Breast epithelium (tissue), 4 donors: ENCODE measurements at regions not wholly inside any gene's neighbourhood (a gene's known extent, or its start where the extent isn't known, plus 50 kb on each side); places are given as distances from the start of the nearest gene placed in this dataset.

ENCODE experiments used
- DNase-seq, 2 donors: peaks; one replicate each; pipeline ENCODE4 v3.0.0-alpha.2; 2019; ENCODE audit warnings: low spot score in 2 of 2
- H3K27ac ChIP-seq, 2 donors: fragments of 200-600 bp; sonication (generic) in 1 of 2; one replicate each; pipeline ENCODE4 v1.5.1; 2016 to 2019; ENCODE audit warnings: mild to moderate bottlenecking in 1 of 2
- H3K27me3 ChIP-seq, 2 donors: fragments of 200-600 bp; sonication (generic) in 1 of 2; one replicate each; pipeline versions ENCODE4 v1.5.1 to v1.6.0; 2017 to 2019; ENCODE audit warnings: control low read depth in 1 of 2, mild to moderate bottlenecking in 1 of 2
- H3K36me3 ChIP-seq: fragments of 200-600 bp; one replicate; pipeline ENCODE4 v1.5.1; 2019
- H3K4me1 ChIP-seq, 2 donors: fragments of 200-600 bp; sonication (generic); one replicate each; pipeline ENCODE4 v1.5.1; 2016 to 2019; ENCODE audit warnings: control low read depth in 1 of 2
- H3K4me3 ChIP-seq, 3 donors: fragments of 200-600 bp; sonication (generic); 1 replicate in 2 of 3; 2 replicates in 1 of 3; pipeline ENCODE4 v1.5.1; 2016 to 2019; ENCODE audit warnings: mild to moderate bottlenecking in 3 of 3, moderate library complexity in 2 of 3
- H3K9me3 ChIP-seq, 2 donors: fragments of 200-600 bp; sonication (generic) in 1 of 2; one replicate each; pipeline ENCODE4 v1.5.1; 2016 to 2019; ENCODE audit warnings: control low read depth in 1 of 2
- POLR2A ChIP-seq: fragments of 450-650 bp; IDR thresholded peaks from one replicate; pipeline ENCODE4 v1.6.1; 2016; ENCODE audit warnings: antibody characterized with exemption, mild to moderate bottlenecking, moderate library complexity
- POLR2AphosphoS5 ChIP-seq, 3 donors: sonication (generic); formaldehyde crosslinking; IDR thresholded peaks; one replicate each; pipeline ENCODE4 v1.6.1; 2017; ENCODE audit warnings: antibody characterized with exemption in 3 of 3
- intact Hi-C: fragments of 100-400 bp; cut with DNase I; formaldehyde crosslinking; loops from one replicate; pipeline ENCODE4 v1.15.1; 2023; ENCODE audit warnings: low total_unique reads
- TF ChIP-seq, protein P1 (sequence below), 3 donors: fragments of 450-650 bp; IDR thresholded peaks; one replicate each; pipeline ENCODE4 v1.5.1; 2016 to 2017; ENCODE audit warnings: antibody characterized with exemption in 3 of 3, mild to moderate bottlenecking in 3 of 3, moderate library complexity in 3 of 3

GRCh38 chr9:19662213-19662612, 126.6 kb downstream of the SLC24A2 start:
- Histone ChIP-seq H3K27ac (no peak overlapping the region), H3K9me3 (no peaks in the 10 kb centered on the region), H3K4me1 (no peaks in the 10 kb centered on the region), H3K27me3 (no peaks in the 10 kb centered on the region), H3K4me3 (no peak overlapping the region), H3K36me3 (no peaks in the 10 kb centered on the region)
- DNase-seq, result no peak
- intact Hi-C loops, result no loop called here
- TF ChIP-seq, protein P1, sequence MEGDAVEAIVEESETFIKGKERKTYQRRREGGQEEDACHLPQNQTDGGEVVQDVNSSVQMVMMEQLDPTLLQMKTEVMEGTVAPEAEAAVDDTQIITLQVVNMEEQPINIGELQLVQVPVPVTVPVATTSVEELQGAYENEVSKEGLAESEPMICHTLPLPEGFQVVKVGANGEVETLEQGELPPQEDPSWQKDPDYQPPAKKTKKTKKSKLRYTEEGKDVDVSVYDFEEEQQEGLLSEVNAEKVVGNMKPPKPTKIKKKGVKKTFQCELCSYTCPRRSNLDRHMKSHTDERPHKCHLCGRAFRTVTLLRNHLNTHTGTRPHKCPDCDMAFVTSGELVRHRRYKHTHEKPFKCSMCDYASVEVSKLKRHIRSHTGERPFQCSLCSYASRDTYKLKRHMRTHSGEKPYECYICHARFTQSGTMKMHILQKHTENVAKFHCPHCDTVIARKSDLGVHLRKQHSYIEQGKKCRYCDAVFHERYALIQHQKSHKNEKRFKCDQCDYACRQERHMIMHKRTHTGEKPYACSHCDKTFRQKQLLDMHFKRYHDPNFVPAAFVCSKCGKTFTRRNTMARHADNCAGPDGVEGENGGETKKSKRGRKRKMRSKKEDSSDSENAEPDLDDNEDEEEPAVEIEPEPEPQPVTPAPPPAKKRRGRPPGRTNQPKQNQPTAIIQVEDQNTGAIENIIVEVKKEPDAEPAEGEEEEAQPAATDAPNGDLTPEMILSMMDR (IDR thresholded peaks at IDR 0.05), result no peak
- TF ChIP-seq POLR2A (no peak), POLR2AphosphoS5 (IDR thresholded peaks at IDR 0.05) (no peak)

DNA sequence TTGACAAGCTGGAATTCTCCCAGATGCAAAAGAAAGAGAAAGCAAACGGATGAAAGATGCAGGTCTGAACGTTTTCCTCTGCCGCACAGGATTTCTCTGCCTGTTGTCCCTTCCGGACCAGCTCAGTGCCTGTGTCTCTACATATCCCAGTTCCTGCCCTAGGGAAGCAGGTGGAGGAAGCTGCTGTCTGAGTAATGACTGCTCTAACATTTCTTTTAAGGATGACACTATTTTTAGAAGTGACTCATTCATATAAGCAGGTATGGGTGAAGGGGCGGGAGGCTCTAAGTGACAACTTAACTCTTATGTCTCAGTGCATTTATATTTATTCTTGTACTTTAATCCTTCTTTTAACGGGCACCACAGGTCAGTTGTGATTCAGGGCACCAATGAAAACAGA, 128.8 kb downstream of the SLC24A2 start:
- H3K27ac ChIP-seq, result no peak overlapping the region

DNA sequence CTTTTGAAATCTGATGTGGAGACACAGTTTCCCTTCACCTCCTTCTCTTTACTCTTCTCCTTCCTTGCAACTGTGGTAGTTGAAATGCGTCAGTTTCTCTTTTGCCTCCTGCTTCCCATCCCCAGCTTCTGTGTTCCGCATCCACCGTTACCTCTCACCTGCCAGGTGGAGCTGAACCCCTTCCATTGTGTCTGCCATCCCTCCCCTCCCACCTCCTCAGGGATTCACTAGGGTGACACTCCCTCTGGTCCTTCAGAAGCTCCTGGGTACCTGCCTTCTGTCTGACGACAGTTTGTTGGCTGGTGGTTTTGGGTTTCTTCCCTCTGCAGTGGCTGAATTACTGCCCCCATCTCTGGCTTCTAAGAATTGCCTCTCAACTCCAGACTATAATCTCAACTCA, 132.1 kb downstream of the SLC24A2 start:
- DNase-seq, result no peak
- no peak overlapping the region for H3K27ac ChIP-seq
- TF ChIP-seq POLR2AphosphoS5 (IDR thresholded peaks at IDR 0.05), result no peak
- no peak for TF ChIP-seq POLR2A
- TF ChIP-seq, protein P1 (IDR thresholded peaks at IDR 0.05), result no peak
- intact Hi-C loops, result no loop called here
- H3K27me3 ChIP-seq, result no peaks in the 10 kb centered on the region
- H3K4me3 ChIP-seq, result no peak overlapping the region
- H3K9me3 ChIP-seq, result no peaks in the 10 kb centered on the region
- no peaks in the 10 kb centered on the region for H3K4me1 ChIP-seq
- no peaks in the 10 kb centered on the region for H3K36me3 ChIP-seq

More for the DNA sequence above, 128.8 kb downstream of the SLC24A2 start:
- intact Hi-C loops, result no loop called here
- H3K27me3 ChIP-seq, result no peaks in the 10 kb centered on the region
- H3K36me3 ChIP-seq, result no peaks in the 10 kb centered on the region
- no peak overlapping the region for H3K4me3 ChIP-seq
- H3K4me1 ChIP-seq, result no peaks in the 10 kb centered on the region
- no peak for DNase-seq
- no peak for TF ChIP-seq POLR2A
- TF ChIP-seq, protein P1 (IDR thresholded peaks at IDR 0.05), result no peak
- no peak for TF ChIP-seq POLR2AphosphoS5 (IDR thresholded peaks at IDR 0.05)
- no peaks in the 10 kb centered on the region for H3K9me3 ChIP-seq

DNA sequence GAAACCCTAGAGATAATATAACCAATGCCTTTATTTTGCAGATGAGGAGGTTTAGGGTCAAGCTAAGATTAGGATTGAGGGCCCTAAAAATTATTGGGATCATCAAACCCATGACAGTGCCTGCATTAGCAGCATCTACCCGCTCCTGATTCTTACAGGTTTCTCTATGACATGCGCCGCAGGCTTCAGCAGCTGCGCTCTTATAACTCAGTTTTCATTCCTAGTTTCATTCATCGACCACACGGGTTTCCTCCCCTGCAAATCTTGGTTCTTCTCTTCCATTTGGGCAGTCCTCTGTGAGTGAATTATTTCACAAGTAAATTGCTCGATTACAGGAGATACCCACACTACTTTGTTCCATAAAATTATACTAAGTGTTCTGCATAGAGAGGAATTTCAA, 137.2 kb downstream of the SLC24A2 start:
- TF ChIP-seq POLR2AphosphoS5 (IDR thresholded peaks at IDR 0.05), result no peak
- TF ChIP-seq, protein P1 (IDR thresholded peaks at IDR 0.05), result no peak
- Histone ChIP-seq H3K9me3 (no peaks in the 10 kb centered on the region), H3K36me3 (no peaks in the 10 kb centered on the region), H3K27ac (no peak overlapping the region), H3K27me3 (no peaks in the 10 kb centered on the region), H3K4me3 (no peak overlapping the region), H3K4me1 (no peaks in the 10 kb centered on the region)
- intact Hi-C loops, result no loop called here
- DNase-seq, result no peak

DNA sequence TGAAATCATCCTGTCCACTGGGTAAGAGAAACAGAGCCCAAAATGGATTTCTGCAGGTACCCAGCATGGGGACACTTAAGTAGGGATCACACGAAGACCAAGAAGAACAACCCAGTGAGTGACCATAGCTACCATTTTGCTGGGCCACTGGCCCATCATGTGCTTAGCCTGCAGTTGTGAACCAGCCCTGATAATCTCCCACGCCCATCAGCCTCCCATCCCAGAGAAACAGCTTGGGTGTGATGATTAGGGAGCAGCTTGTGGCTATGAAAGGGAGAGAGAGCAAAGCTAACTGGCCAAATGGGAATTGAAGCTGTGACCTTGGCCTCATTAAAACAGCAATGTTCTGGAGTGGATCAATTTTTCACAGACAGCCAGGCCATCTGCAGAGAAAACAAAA, 138.5 kb downstream of the SLC24A2 start:
- Histone ChIP-seq H3K4me3 (no peak overlapping the region), H3K36me3 (no peaks in the 10 kb centered on the region), H3K9me3 (no peaks in the 10 kb centered on the region), H3K27ac (no peak overlapping the region), H3K4me1 (no peaks in the 10 kb centered on the region), H3K27me3 (no peaks in the 10 kb centered on the region)
- intact Hi-C loops, result no loop called here
- TF ChIP-seq, protein P1 (IDR thresholded peaks at IDR 0.05), result no peak
- TF ChIP-seq POLR2A (no peak), POLR2AphosphoS5 (IDR thresholded peaks at IDR 0.05) (no peak)
- no peak for DNase-seq
